Vagina (tissue), 2 donors: ENCODE measurements at regions not wholly inside any gene's neighbourhood (a gene's known extent, or its start where the extent isn't known, plus 50 kb on each side); places are given as distances from the start of the nearest gene placed in this dataset.

Source experiments
- POLR2A ChIP-seq, 2 donors: fragments of 450-650 bp; IDR thresholded peaks; one replicate each; pipeline ENCODE4 v1.6.1; 2017; ENCODE audit warnings: antibody characterized with exemption in 2 of 2, mild to moderate bottlenecking in 2 of 2, moderate library complexity in 2 of 2
- POLR2AphosphoS5 ChIP-seq, 2 donors: sonication (generic); formaldehyde crosslinking; IDR thresholded peaks; one replicate each; pipeline ENCODE4 v1.9.0; 2017; ENCODE audit warnings: antibody characterized with exemption in 2 of 2, mild to moderate bottlenecking in 2 of 2, low read depth in 1 of 2; ENCODE audit not compliant: insufficient read depth in 1 of 2
- TF ChIP-seq, protein P1 (sequence below), 3 experiments: fragments of 450-650 bp in 2 of 3; fragments of 200-600 bp in 1 of 3; sonication (generic) in 1 of 3; IDR thresholded peaks; one replicate each; pipeline ENCODE4 v1.5.1; 2017 to 2019; ENCODE audit warnings: antibody characterized with exemption in 3 of 3, mild to moderate bottlenecking in 2 of 3, moderate library complexity in 2 of 3

DNA sequence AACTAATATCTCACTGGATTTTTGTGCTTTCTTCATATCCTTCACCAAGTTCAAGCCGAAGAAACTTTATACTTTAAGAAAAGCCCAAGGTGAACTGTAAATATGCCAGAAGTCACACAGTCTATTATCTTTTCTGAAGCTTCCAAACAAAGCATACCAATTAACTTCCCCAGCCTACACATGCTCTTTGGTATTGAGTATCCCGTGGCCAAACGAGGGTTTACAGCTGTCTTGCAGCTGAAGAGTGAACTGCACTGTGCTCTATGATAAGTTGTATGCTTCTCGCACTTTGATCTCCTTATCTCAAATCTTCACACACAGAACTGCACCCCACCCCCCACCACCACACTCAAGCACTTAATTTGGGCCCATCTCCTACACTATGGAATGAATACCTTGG lies 215.6 kb upstream of the VEPH1 start:
- TF ChIP-seq, protein P1, sequence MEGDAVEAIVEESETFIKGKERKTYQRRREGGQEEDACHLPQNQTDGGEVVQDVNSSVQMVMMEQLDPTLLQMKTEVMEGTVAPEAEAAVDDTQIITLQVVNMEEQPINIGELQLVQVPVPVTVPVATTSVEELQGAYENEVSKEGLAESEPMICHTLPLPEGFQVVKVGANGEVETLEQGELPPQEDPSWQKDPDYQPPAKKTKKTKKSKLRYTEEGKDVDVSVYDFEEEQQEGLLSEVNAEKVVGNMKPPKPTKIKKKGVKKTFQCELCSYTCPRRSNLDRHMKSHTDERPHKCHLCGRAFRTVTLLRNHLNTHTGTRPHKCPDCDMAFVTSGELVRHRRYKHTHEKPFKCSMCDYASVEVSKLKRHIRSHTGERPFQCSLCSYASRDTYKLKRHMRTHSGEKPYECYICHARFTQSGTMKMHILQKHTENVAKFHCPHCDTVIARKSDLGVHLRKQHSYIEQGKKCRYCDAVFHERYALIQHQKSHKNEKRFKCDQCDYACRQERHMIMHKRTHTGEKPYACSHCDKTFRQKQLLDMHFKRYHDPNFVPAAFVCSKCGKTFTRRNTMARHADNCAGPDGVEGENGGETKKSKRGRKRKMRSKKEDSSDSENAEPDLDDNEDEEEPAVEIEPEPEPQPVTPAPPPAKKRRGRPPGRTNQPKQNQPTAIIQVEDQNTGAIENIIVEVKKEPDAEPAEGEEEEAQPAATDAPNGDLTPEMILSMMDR (IDR thresholded peaks at IDR 0.05) = no peak
- TF ChIP-seq POLR2A (IDR thresholded peaks at IDR 0.05) = no peak
- no peak for TF ChIP-seq POLR2AphosphoS5 (IDR thresholded peaks at IDR 0.05; ENCODE audit: insufficient read depth in 1 of 2, low read depth in 1 of 2)
